PC-9 (cell line): ENCODE measurements at regions not wholly inside any gene's neighbourhood (a gene's known extent, or its start where the extent isn't known, plus 50 kb on each side); places are given as distances from the start of the nearest gene placed in this dataset.

ENCODE experiments used
- EZH2 ChIP-seq: fragments of 200-600 bp; sonication (generic); IDR thresholded peaks from 2 replicates; pipeline ENCODE4 v1.8.0; 2017; ENCODE audit warnings: antibody characterized with exemption, low read depth
- TF ChIP-seq, protein P1 (sequence below): fragments of 200-600 bp; sonication (generic); conservative IDR thresholded peaks from 2 replicates; pipeline ENCODE4 v1.6.1; 2017; ENCODE audit warnings: mixed run types, antibody characterized with exemption, mild to moderate bottlenecking, moderate library complexity

DNA sequence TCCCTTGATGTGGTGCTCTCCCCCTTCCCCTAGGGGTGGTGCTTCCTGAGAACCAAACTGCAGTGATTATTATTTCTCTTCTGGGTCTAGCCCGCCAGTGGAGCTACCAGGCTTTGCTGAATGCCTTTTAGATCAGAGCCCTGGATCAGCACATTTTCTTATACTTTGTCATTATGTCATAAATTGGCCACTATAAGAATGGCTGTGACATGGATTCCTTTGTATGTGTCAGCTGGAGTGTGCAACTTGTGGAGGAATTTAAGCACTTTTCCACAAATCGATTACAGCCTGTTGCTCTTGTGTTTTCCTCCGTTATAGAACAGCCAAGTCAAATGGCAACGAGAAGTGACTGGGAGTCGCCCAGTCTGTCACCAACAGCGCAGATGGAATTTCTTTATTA lies 273.3 kb downstream of the DUSP10 start:
- no peak for TF ChIP-seq EZH2
- TF ChIP-seq, protein P1, sequence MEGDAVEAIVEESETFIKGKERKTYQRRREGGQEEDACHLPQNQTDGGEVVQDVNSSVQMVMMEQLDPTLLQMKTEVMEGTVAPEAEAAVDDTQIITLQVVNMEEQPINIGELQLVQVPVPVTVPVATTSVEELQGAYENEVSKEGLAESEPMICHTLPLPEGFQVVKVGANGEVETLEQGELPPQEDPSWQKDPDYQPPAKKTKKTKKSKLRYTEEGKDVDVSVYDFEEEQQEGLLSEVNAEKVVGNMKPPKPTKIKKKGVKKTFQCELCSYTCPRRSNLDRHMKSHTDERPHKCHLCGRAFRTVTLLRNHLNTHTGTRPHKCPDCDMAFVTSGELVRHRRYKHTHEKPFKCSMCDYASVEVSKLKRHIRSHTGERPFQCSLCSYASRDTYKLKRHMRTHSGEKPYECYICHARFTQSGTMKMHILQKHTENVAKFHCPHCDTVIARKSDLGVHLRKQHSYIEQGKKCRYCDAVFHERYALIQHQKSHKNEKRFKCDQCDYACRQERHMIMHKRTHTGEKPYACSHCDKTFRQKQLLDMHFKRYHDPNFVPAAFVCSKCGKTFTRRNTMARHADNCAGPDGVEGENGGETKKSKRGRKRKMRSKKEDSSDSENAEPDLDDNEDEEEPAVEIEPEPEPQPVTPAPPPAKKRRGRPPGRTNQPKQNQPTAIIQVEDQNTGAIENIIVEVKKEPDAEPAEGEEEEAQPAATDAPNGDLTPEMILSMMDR = no peak
